Fibroblast of skin of back (primary cell): ENCODE measurements at regions not wholly inside any gene's neighbourhood (a gene's known extent, or its start where the extent isn't known, plus 50 kb on each side); places are given as distances from the start of the nearest gene placed in this dataset.

Experiments
- DNase-seq: peaks from one replicate; pipeline ENCODE4 v3.0.0-alpha.2; 2013

GRCh38 chr15:38696109-38696727, 131.6 kb upstream of the RASGRP1 start:
- peak; percentile 79 for DNase-seq

GRCh38 chr15:38696790-38697495, 132.3 kb upstream of the RASGRP1 start:
- DNase-seq, result no peak

GRCh38 chr15:38698254-38698653, 133.6 kb upstream of the RASGRP1 start:
- no peak for DNase-seq

- DNase-seq, result peak; percentile 67
Measured at GRCh38 chr15:38699633-38700230, 135.1 kb upstream of the RASGRP1 start.

- DNase-seq, result peak; percentile 66
Measured at GRCh38 chr15:38701149-38701548, 136.5 kb upstream of the RASGRP1 start.

GRCh38 chr15:38702178-38702912, 137.7 kb upstream of the RASGRP1 start:
- no peak for DNase-seq

- DNase-seq, result peak; percentile 43
Measured at GRCh38 chr15:38705436-38706219, 141.0 kb upstream of the RASGRP1 start.

GRCh38 chr15:38706956-38707355, 142.3 kb upstream of the RASGRP1 start:
- no peak for DNase-seq

GRCh38 chr15:38707802-38708671, 143.4 kb upstream of the RASGRP1 start:
- peak; percentile 74 for DNase-seq

GRCh38 chr15:38708672-38709180, 144.1 kb upstream of the RASGRP1 start:
- DNase-seq, result peak; percentile 65

GRCh38 chr15:38709196-38709595, 144.6 kb upstream of the RASGRP1 start:
- no peak for DNase-seq

- peak; percentile 100 for DNase-seq
Measured at GRCh38 chr15:38714309-38715072, 149.9 kb upstream of the RASGRP1 start.

GRCh38 chr15:38720893-38721567, 156.4 kb upstream of the RASGRP1 start:
- DNase-seq, result no peak

GRCh38 chr15:38721568-38721945, 156.9 kb upstream of the RASGRP1 start:
- peak; percentile 89 for DNase-seq

- DNase-seq, result no peak
Measured at GRCh38 chr15:38722236-38722635, 157.6 kb upstream of the RASGRP1 start.

- no peak for DNase-seq
Measured at GRCh38 chr15:38724827-38725226, 160.2 kb upstream of the RASGRP1 start.

- DNase-seq, result no peak
Measured at GRCh38 chr15:38726187-38726586, 161.6 kb upstream of the RASGRP1 start.

GRCh38 chr15:38733331-38733730, 168.7 kb upstream of the RASGRP1 start:
- peak; percentile 78 for DNase-seq

- no peak for DNase-seq
Measured at GRCh38 chr15:38740206-38740605, 175.6 kb upstream of the RASGRP1 start.

GRCh38 chr15:38743147-38743546, 178.5 kb upstream of the RASGRP1 start:
- no peak for DNase-seq
